ENCODE measurements at regions not wholly inside any gene's neighbourhood (a gene's known extent, or its start where the extent isn't known, plus 50 kb on each side); places are given as distances from the start of the nearest gene placed in this dataset.

DNA sequence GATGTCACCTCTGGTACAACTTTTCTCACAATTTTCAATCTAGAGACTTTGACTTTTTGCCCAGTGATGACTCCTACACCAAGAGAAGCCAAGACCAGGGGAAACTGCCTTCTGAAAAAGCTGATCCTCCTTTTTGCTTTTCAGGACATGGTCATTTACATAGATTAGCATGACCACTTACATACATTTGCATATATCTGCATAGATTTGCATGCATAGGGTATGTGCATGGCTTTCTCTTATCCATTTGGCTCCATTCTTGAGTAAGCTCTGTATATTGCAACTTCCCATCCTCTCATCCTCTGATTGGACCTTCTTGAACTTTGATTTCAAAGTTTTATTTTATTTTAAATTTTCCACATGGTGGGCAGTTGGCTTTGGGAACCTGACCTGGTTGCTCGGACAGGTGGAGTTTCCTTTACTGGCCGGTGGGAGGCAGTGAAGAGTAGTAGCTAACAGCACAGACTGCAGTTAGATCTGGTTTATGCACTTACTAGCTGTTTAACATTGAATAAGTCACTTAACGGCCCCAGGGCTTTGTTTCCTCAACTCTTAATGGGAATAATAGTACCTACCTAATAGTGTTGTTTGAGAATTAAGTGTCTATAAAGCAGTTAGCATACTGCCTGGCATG is 92.9 kb downstream of the GPR139 start:
- TF ChIP-seq POLR2AphosphoS5 (IDR thresholded peaks at IDR 0.05) (no peak), POLR2A (IDR thresholded peaks at IDR 0.05) (no peak)
- TF ChIP-seq, protein P1, sequence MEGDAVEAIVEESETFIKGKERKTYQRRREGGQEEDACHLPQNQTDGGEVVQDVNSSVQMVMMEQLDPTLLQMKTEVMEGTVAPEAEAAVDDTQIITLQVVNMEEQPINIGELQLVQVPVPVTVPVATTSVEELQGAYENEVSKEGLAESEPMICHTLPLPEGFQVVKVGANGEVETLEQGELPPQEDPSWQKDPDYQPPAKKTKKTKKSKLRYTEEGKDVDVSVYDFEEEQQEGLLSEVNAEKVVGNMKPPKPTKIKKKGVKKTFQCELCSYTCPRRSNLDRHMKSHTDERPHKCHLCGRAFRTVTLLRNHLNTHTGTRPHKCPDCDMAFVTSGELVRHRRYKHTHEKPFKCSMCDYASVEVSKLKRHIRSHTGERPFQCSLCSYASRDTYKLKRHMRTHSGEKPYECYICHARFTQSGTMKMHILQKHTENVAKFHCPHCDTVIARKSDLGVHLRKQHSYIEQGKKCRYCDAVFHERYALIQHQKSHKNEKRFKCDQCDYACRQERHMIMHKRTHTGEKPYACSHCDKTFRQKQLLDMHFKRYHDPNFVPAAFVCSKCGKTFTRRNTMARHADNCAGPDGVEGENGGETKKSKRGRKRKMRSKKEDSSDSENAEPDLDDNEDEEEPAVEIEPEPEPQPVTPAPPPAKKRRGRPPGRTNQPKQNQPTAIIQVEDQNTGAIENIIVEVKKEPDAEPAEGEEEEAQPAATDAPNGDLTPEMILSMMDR (IDR thresholded peaks at IDR 0.05 in 8 of 11, conservative IDR thresholded peaks at IDR 0.05 in 3 of 11), result peak in 4 of 11 experiments; percentile 13 to 44 (median 18)

Measured in spleen (tissue), 7 donors.